ENCODE measurements at regions not wholly inside any gene's neighbourhood (a gene's known extent, or its start where the extent isn't known, plus 50 kb on each side); places are given as distances from the start of the nearest gene placed in this dataset.

GRCh38 chr16:6246266-6246665, 1086.4 kb upstream of the RBFOX1 start:
- no peak overlapping the region for H3K4me3 ChIP-seq (replicated peaks in 1 of 3; ENCODE audit: insufficient read depth in 1 of 3, low read depth in 1 of 3, low read length in 3 of 3)
- dilution Hi-C loops (cut with MboI; ENCODE audit: extremely low pct_ligation_motif_present, low sequenced_read_pairs), result no loop called here
- FAIRE-seq, result no peak

More at GRCh38 chr16:6246266-6246665, 1086.4 kb upstream of the RBFOX1 start:
- no peak for DNase-seq (ENCODE audit: low read depth, low spot score)
- Histone ChIP-seq H3K9me1 (replicated peaks; ENCODE audit: control insufficient read depth, extremely low read depth, insufficient read depth, low read length) (no peaks in the 10 kb centered on the region), H3K27ac (ENCODE audit: insufficient read depth, low read depth, low read length) (no peak overlapping the region), H3K36me3 (ENCODE audit: control insufficient read depth in 2 of 2, extremely low read depth in 1 of 2, insufficient read depth in 2 of 2, low read length in 2 of 2) (no peaks in the 10 kb centered on the region), H3K27me3 (ENCODE audit: control insufficient read depth in 2 of 2, insufficient read depth in 2 of 2, low read length in 2 of 2) (no peaks in the 10 kb centered on the region), H3K9ac (replicated peaks; ENCODE audit: extremely low read depth, insufficient read depth, low read length) (no peak overlapping the region), H3K4me1 (ENCODE audit: control insufficient read depth, extremely low read depth, insufficient read depth, low read length) (no peaks in the 10 kb centered on the region), H3K79me2 (ENCODE audit: control insufficient read depth, insufficient read depth, low read length) (no peaks in the 10 kb centered on the region), H4K20me1 (replicated peaks; ENCODE audit: control insufficient read depth, extremely low read depth, insufficient read depth, low read length) (no peaks in the 10 kb centered on the region), H2AFZ (ENCODE audit: low read depth, low read length) (no peak overlapping the region), H3K4me2 (ENCODE audit: insufficient read depth, low read length) (no peak overlapping the region), H3K9me3 (replicated peaks; ENCODE audit: control insufficient read depth, insufficient read depth, low read length) (peaks cover 2% of the 10 kb centered on the region)
- CTCF ChIA-PET, result no interaction called here
- POLR2A ChIA-PET, result no interaction called here
- intact Hi-C loops (cut with micrococcal nuclease), result no loop called here
- TF ChIP-seq JUN (IDR thresholded peaks at IDR 0.05; ENCODE audit: borderline replicate concordance, insufficient read depth, insufficient read length, low read depth) (no peak), MAX (IDR thresholded peaks at IDR 0.05; ENCODE audit: insufficient read depth, insufficient read length) (no peak), EZH2 (IDR thresholded peaks at IDR 0.05; ENCODE audit: borderline replicate concordance, low read depth, low read length, severe bottlenecking) (no peak), CTCF (IDR thresholded peaks at IDR 0.05; ENCODE audit: extremely low read depth in 1 of 2, insufficient read depth in 1 of 2, low read depth in 1 of 2, low read length in 2 of 2) (no peak), POLR2A (IDR thresholded peaks at IDR 0.05; ENCODE audit: low read depth, low read length) (no peak), MYC (IDR thresholded peaks at IDR 0.05; ENCODE audit: low read depth, low read length) (no peak), FOS (IDR thresholded peaks at IDR 0.05; ENCODE audit: borderline replicate concordance, insufficient read depth, low read length) (no peak), GATA2 (IDR thresholded peaks at IDR 0.05; ENCODE audit: insufficient read depth, insufficient read length, low read depth, low read length) (no peak), POLR2AphosphoS5 (IDR thresholded peaks at IDR 0.05; ENCODE audit: insufficient read depth, low read depth, low read length) (no peak)
- no TSS peak for BruUV-seq (replicated peaks)
